Chondrocyte (in vitro differentiated cells): ENCODE measurements at regions not wholly inside any gene's neighbourhood (a gene's known extent, or its start where the extent isn't known, plus 50 kb on each side); places are given as distances from the start of the nearest gene placed in this dataset.

ENCODE experiments used
- DNase-seq: peaks from one replicate; pipeline ENCODE4 v3.0.0; 2021; ENCODE audit warnings: mixed read lengths, low spot score
- H3K27ac Mint-ChIP-seq: one replicate; pipeline ENCODE4 v1.8.0; 2021; ENCODE audit warnings: mild to moderate bottlenecking, moderate library complexity, mixed read lengths; ENCODE audit not compliant: unreplicated experiment
- H3K27me3 Mint-ChIP-seq: 2 replicates; pipeline ENCODE4 v1.8.0; 2021; ENCODE audit warnings: low read depth, mixed read lengths
- H3K36me3 Mint-ChIP-seq: 2 replicates; pipeline ENCODE4 v1.8.0; 2021; ENCODE audit warnings: low read depth, mixed read lengths
- H3K4me1 Mint-ChIP-seq: 2 replicates; pipeline ENCODE4 v1.8.0; 2021; ENCODE audit warnings: low read depth, mild to moderate bottlenecking, mixed read lengths
- H3K4me3 Mint-ChIP-seq: one replicate; pipeline ENCODE4 v1.8.0; 2021; ENCODE audit warnings: mild to moderate bottlenecking, moderate library complexity, mixed read lengths; ENCODE audit not compliant: unreplicated experiment
- H3K9me3 Mint-ChIP-seq: 2 replicates; pipeline ENCODE4 v1.8.0; 2021; ENCODE audit warnings: low read depth, mixed read lengths
- CTCF ChIP-seq: fragments of 200-600 bp; sonication (generic); IDR thresholded peaks from 2 replicates; pipeline ENCODE4 v1.5.0; 2021; ENCODE audit warnings: antibody characterized with exemption, mild to moderate bottlenecking, moderate library complexity

DNA sequence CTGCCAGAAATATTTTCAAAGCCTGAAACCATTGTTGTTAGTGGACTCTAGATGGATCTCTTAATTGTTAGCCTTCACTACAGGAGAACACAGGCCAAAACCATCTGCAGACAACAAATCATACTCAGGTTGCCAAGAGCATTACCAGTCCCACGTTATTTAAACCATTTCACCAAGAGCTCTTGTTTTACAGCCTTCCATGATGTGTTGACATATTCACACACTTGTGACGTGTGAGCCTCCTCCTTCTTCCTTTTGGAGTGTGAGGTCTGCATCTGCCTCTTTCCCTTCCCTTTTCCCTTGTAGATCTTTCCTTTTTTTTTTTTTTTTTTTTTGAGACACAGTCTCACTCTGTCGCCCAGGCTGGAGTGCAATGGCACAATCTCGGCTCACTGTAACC, 279.0 kb downstream of the AUH start:
- no peak overlapping the region for H3K27ac Mint-ChIP-seq
- H3K4me3 Mint-ChIP-seq: no peak overlapping the region
- no peaks in the 10 kb centered on the region for H3K27me3 Mint-ChIP-seq
- H3K9me3 Mint-ChIP-seq: peaks cover 2% of the 10 kb centered on the region
- DNase-seq: no peak
- no peak for TF ChIP-seq CTCF
- no peaks in the 10 kb centered on the region for H3K36me3 Mint-ChIP-seq
- H3K4me1 Mint-ChIP-seq: no peaks in the 10 kb centered on the region

GRCh38 chr9:91084896-91085516, 276.7 kb downstream of the AUH start:
- TF ChIP-seq CTCF: no peak
- Mint-ChIP-seq H3K27me3 (no peaks in the 10 kb centered on the region), H3K4me1 (peaks cover 5% of the 10 kb centered on the region), H3K36me3 (no peaks in the 10 kb centered on the region), H3K9me3 (peaks cover 2% of the 10 kb centered on the region), H3K27ac (no peak overlapping the region), H3K4me3 (no peak overlapping the region)
- DNase-seq: no peak

DNA sequence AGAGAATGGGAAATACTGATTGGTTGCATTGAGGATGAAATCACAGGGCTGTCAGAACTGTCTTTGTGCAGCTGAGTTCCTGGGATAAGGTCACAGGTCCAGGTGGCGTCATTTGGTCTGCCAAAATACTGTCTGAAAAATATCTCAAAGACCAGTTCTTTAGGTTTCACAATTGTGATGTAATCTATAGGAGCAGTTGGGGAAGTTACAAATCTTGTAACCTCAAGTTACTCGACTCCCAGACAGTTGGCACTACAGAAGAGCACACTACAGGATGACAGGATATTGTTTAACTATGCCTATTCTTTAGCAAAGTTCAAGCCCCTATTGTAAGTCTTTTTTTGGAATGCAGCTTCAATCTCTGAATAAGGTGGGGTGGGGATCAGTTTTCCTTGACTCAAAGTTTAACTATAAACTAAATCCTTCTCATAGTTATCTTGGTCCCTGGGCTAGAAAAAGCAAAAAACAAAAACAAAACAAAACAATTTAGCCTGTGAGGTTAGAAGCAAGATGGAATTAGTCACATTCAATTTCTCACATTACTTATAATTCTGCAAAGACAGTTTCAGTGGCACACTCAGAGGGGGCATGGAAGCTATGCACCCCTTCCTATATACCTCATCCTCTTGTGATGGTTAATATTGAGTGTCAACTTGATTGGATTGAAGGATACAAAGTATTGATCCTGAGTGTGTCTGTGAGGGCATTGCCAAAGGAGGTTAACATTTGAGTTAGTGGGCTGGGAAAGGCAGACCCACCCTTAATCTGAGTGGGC, 276.0 kb downstream of the AUH start:
- no peak for DNase-seq
- Mint-ChIP-seq H3K9me3 (peaks cover 2% of the 10 kb centered on the region), H3K4me1 (peaks cover 6% of the 10 kb centered on the region), H3K27me3 (no peaks in the 10 kb centered on the region), H3K4me3 (no peak overlapping the region), H3K27ac (no peak overlapping the region), H3K36me3 (no peaks in the 10 kb centered on the region)
- TF ChIP-seq CTCF: no peak

DNA sequence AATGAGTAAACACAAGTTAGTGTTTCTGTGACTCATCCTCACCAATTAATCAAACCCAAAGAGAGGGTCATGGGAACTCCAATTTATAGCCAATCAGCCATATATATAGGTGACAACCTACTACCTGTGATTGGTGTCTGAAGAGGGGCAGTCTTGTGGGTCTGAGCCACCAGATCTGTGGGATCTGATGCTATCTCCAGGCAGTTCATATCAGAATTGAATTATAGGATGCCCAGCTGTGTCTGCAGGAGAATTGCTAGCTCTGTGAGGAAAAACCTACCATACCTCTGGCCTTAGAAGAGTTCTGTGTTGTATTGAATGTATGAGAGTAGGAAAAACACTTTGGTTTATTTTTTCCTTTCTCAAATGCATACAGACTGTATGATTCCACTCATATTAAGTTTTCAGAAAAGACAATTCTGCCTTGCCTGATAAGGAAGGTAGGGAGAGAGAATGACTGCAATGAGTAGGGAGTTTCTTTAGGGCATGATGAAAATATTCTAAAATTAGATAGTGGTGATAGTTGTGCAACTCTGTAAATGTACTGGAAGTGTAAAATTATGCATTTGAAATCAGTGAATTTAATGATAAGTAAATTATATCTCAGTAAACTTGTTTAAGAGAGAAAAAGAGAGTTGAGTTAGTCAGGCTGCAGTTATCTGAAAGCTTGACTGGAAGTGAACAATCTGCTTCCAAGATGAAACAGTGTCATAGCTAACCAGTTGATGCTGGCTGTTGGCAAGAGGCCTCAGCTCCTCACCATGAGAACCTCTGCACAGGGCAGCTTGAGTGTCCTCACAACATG, 274.9 kb downstream of the AUH start:
- Mint-ChIP-seq H3K9me3 (peaks cover 2% of the 10 kb centered on the region), H3K27me3 (no peaks in the 10 kb centered on the region), H3K36me3 (no peaks in the 10 kb centered on the region), H3K4me1 (peaks cover 6% of the 10 kb centered on the region), H3K4me3 (no peak overlapping the region), H3K27ac (no peak overlapping the region)
- no peak for TF ChIP-seq CTCF
- no peak for DNase-seq

- no peak overlapping the region for H3K4me3 Mint-ChIP-seq
- no peak for DNase-seq
- H3K27me3 Mint-ChIP-seq: no peaks in the 10 kb centered on the region
- no peak for TF ChIP-seq CTCF
- H3K27ac Mint-ChIP-seq: no peak overlapping the region
- no peaks in the 10 kb centered on the region for H3K36me3 Mint-ChIP-seq
- peaks cover 6% of the 10 kb centered on the region for H3K4me1 Mint-ChIP-seq
- H3K9me3 Mint-ChIP-seq: peaks cover 2% of the 10 kb centered on the region
Observed at GRCh38 chr9:91087462-91087759, 274.3 kb downstream of the AUH start.
